GM19328 (cell line): ENCODE measurements at regions not wholly inside any gene's neighbourhood (a gene's known extent, or its start where the extent isn't known, plus 50 kb on each side); places are given as distances from the start of the nearest gene placed in this dataset.

Source experiments
- ATAC-seq: cut with Tn5 transposase; IDR thresholded peaks from one replicate; pipeline ENCODE4 v1.9.1; 2021; ENCODE audit warnings: mild to moderate bottlenecking, moderate library complexity; ENCODE audit not compliant: unreplicated experiment

GRCh38 chr11:95363708-95364107, 132.7 kb upstream of the SESN3 start:
- ATAC-seq: no peak

- ATAC-seq: no peak
These were observed 132.2 kb upstream of the SESN3 start for GRCh38 chr11:95363164-95363563.

GRCh38 chr11:95361180-95361579, 130.2 kb upstream of the SESN3 start:
- ATAC-seq: no peak

- ATAC-seq: no peak
These were observed 129.5 kb upstream of the SESN3 start for GRCh38 chr11:95360377-95361075.

GRCh38 chr11:95359756-95360155, 128.8 kb upstream of the SESN3 start:
- ATAC-seq: no peak

- ATAC-seq: no peak
These were observed 128.3 kb upstream of the SESN3 start for GRCh38 chr11:95359341-95359663.

GRCh38 chr11:95358511-95359340, 127.7 kb upstream of the SESN3 start:
- no peak for ATAC-seq

- ATAC-seq: no peak
These were observed 123.3 kb upstream of the SESN3 start for GRCh38 chr11:95354304-95354703.

GRCh38 chr11:95353706-95354105, 122.7 kb upstream of the SESN3 start:
- no peak for ATAC-seq

- no peak for ATAC-seq
These were observed 121.8 kb upstream of the SESN3 start for GRCh38 chr11:95352733-95353346.

- no peak for ATAC-seq
These were observed 118.4 kb upstream of the SESN3 start for GRCh38 chr11:95349345-95349942.

- no peak for ATAC-seq
These were observed 115.3 kb upstream of the SESN3 start for GRCh38 chr11:95346265-95346664.

GRCh38 chr11:95345651-95346050, 114.6 kb upstream of the SESN3 start:
- peak; percentile 78 for ATAC-seq

GRCh38 chr11:95344932-95345642, 114.1 kb upstream of the SESN3 start:
- ATAC-seq: no peak

GRCh38 chr11:95341221-95341620, 110.2 kb upstream of the SESN3 start:
- ATAC-seq: no peak

- no peak for ATAC-seq
These were observed 108.3 kb upstream of the SESN3 start for GRCh38 chr11:95339086-95339901.

- ATAC-seq: no peak
These were observed 107.5 kb upstream of the SESN3 start for GRCh38 chr11:95338430-95338991.

- ATAC-seq: no peak
These were observed 107.0 kb upstream of the SESN3 start for GRCh38 chr11:95337972-95338429.

GRCh38 chr11:95337175-95337957, 106.4 kb upstream of the SESN3 start:
- ATAC-seq: peak; percentile 63
